Adipocyte (in vitro differentiated cells): ENCODE measurements at regions not wholly inside any gene's neighbourhood (a gene's known extent, or its start where the extent isn't known, plus 50 kb on each side); places are given as distances from the start of the nearest gene placed in this dataset.

Experiments used
- DNase-seq: peaks from one replicate; pipeline ENCODE4 v3.0.0-alpha.2; 2015; ENCODE audit warnings: low read depth
- H3K27me3 ChIP-seq: replicated peaks from 2 replicates; pipeline ENCODE4 v1.7.0; 2013; ENCODE audit warnings: mild to moderate bottlenecking, low read length, moderate library complexity; ENCODE audit not compliant: control insufficient read depth, insufficient read depth
- H3K36me3 ChIP-seq: 2 replicates; pipeline ENCODE4 v1.7.0; 2013; ENCODE audit warnings: low read length, mild to moderate bottlenecking, moderate library complexity; ENCODE audit not compliant: control insufficient read depth, insufficient read depth, severe bottlenecking
- H3K4me1 ChIP-seq: 2 replicates; pipeline ENCODE4 v1.7.0; 2013; ENCODE audit warnings: mild to moderate bottlenecking, low read length, moderate library complexity; ENCODE audit not compliant: control insufficient read depth, insufficient read depth
- H3K4me3 ChIP-seq: 2 replicates; pipeline ENCODE4 v1.7.0; 2013; ENCODE audit warnings: mild to moderate bottlenecking, low read length, moderate library complexity
- H3K9ac ChIP-seq: 2 replicates; pipeline ENCODE4 v1.7.0; 2013; ENCODE audit warnings: mild to moderate bottlenecking, low read length, moderate library complexity
- H3K9me3 ChIP-seq: 2 replicates; pipeline ENCODE4 v1.7.0; 2013; ENCODE audit warnings: mild to moderate bottlenecking, low read length, moderate library complexity; ENCODE audit not compliant: control insufficient read depth

DNA sequence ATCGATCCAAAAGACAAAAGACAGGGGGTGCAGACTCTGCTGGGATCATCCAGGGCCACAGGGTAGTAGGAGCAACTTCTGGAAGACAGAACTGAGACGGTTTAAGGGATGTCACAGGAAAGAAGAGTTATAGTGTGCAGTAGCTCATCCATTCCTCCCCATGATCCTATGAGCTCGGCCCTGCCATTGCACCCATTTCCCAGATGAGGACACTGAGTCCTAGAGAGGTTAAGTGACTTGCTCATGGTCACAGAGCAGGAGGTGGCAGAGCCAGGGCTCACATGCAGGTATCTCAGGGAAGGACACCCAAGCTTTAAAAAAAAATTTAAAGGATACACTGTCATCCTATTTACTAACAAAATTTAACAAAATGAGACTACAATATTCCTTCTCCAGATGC, 86.1 kb upstream of the FZD10 start:
- H3K9ac ChIP-seq = no peak overlapping the region
- no peak overlapping the region for H3K4me3 ChIP-seq
- no peaks in the 10 kb centered on the region for H3K27me3 ChIP-seq
- no peaks in the 10 kb centered on the region for H3K9me3 ChIP-seq
- no peaks in the 10 kb centered on the region for H3K36me3 ChIP-seq
- DNase-seq = no peak
- no peaks in the 10 kb centered on the region for H3K4me1 ChIP-seq

DNA sequence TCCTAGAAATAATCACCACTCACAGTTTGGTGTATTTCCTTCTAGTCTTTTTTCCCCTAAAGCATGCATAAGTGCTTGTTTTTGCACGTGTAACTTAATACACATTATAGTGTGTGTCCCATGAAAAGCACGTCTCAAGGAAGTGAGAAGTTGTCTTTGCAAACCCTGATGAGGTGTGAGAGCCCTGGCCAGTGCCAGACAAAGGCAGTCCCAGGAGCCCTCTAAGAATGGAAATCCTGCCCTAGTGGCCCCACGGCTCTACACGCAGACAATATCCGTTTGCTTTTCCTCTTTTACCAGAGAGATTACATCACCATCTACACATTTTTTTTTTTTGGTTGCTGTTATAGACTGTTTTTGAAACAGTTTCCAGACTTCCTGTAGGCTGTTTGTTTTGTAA, 85.5 kb upstream of the FZD10 start:
- H3K9ac ChIP-seq = no peak overlapping the region
- H3K9me3 ChIP-seq = no peaks in the 10 kb centered on the region
- H3K4me1 ChIP-seq = no peaks in the 10 kb centered on the region
- H3K27me3 ChIP-seq = no peaks in the 10 kb centered on the region
- no peak for DNase-seq
- no peaks in the 10 kb centered on the region for H3K36me3 ChIP-seq
- H3K4me3 ChIP-seq = no peak overlapping the region

DNA sequence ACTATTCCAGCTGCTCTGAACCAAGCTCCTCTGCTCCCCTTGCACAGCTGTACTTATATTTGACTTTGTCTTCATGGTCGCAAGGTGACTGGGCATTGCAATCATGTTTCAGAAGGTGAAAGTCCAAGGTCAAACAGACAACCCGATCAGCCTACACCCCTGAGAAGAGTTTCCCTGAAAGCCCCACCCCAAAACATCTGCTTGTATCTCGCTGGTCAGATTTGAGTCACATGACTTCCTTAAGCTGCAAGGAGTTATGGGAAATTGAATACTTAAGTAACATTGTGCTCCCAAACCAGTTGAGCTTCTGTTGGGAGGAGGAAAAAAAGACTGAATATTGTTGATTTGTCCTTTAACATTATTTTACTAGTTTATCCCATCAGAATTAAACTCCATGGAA, 83.4 kb upstream of the FZD10 start:
- Histone ChIP-seq H3K4me3 (no peak overlapping the region), H3K27me3 (no peaks in the 10 kb centered on the region), H3K9me3 (no peaks in the 10 kb centered on the region), H3K4me1 (no peaks in the 10 kb centered on the region), H3K36me3 (no peaks in the 10 kb centered on the region), H3K9ac (no peak overlapping the region)
- DNase-seq = no peak

DNA sequence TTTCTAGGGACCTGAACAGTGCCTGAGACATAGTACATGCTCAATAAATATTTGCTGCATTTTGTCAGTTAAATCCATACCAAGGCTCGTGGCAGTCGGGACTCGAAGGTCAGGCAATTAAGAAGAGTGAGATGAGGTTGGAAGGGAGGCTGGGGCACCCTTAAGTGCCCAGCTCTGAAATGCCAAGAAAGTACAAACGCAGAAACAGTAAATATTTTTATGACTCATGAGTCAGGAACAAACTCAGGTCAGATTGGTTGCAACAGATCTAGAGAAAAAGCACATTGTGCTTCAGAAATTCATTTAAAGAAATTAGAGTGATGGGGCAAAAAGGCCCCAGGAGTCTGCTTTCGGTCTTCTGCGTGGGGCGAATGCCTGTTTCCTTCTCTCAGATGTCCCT, 83.0 kb upstream of the FZD10 start:
- DNase-seq = no peak
- Histone ChIP-seq H3K36me3 (no peaks in the 10 kb centered on the region), H3K9ac (no peak overlapping the region), H3K27me3 (no peaks in the 10 kb centered on the region), H3K4me1 (no peaks in the 10 kb centered on the region), H3K4me3 (no peak overlapping the region), H3K9me3 (no peaks in the 10 kb centered on the region)

DNA sequence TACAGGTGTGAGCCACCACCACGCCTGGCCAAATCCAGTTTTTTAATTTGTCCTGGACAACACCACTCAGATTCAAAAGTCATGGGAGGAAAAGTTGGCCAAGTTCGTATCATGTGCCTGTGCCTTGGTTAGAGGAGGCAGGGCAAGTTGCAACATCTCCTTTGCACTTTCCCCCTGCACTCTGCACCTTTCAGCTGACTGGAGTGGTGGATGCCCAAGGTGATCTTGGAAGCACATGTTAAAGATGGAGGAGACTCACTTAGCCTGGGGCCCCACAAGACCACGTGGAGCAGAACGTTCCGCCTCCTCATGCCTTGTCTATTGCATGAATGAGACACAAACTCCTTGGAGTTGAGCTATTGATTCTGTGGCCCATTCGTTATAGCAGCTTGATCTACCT, 82.1 kb upstream of the FZD10 start:
- Histone ChIP-seq H3K27me3 (no peaks in the 10 kb centered on the region), H3K9ac (no peak overlapping the region), H3K9me3 (no peaks in the 10 kb centered on the region), H3K4me3 (no peak overlapping the region), H3K36me3 (no peaks in the 10 kb centered on the region), H3K4me1 (no peaks in the 10 kb centered on the region)
- DNase-seq = no peak

DNA sequence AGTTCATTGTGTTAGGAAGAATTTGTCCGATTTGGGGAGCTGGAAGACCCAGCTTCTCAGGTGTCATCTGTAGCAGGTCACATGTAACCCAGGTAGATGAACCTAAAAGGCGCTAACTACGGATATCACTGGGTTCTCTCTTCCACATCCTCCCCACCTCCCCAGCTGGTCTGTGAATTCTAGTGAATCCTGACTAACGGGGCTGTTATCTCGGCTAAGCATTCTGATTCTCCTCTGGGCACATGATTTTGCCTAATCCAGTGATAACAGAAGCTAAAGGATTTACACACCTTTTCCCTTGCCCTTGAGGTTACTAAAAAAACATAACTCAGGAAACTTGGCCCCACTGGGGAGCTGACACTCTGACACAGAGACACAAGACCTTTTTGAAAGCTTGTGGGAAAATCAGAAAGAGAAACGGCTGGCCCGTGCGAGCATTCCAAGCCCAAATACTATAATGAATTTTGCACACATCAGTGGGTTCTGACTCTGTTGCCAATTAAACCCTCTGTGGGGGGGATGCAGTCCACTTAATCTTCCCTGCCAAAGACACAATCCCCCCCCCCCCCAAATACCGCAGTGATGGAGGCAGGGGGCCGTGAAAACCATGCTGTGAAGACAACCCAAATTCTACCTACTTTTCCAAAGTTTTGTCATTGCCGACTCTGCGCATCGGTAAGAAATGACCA, 81.0 kb upstream of the FZD10 start:
- Histone ChIP-seq H3K36me3 (no peaks in the 10 kb centered on the region), H3K4me1 (no peaks in the 10 kb centered on the region), H3K9ac (no peak overlapping the region), H3K9me3 (no peaks in the 10 kb centered on the region), H3K27me3 (no peaks in the 10 kb centered on the region), H3K4me3 (no peak overlapping the region)
- DNase-seq = no peak

DNA sequence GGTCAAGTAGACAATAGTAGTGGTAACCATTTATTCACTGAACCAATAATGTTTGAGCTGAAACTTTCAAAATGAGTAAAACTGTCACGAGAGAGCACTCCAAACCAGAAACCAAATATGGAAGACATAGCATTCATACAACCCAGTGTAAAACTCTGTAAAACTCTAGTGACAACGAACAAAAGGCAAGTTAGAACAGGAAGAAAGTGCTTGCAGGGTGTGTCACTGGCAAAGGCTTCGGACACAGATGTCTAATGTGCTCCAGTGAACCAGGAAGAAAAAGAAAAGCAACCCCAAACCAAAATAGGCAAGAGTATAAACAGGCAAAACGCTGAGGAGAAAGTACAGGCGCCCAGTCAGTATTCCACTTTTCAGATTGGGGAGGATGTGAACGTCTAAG, 79.3 kb upstream of the FZD10 start:
- H3K9me3 ChIP-seq = no peaks in the 10 kb centered on the region
- no peaks in the 10 kb centered on the region for H3K36me3 ChIP-seq
- H3K4me1 ChIP-seq = no peaks in the 10 kb centered on the region
- DNase-seq = no peak
- H3K4me3 ChIP-seq = no peak overlapping the region
- H3K27me3 ChIP-seq = no peaks in the 10 kb centered on the region
- no peak overlapping the region for H3K9ac ChIP-seq

DNA sequence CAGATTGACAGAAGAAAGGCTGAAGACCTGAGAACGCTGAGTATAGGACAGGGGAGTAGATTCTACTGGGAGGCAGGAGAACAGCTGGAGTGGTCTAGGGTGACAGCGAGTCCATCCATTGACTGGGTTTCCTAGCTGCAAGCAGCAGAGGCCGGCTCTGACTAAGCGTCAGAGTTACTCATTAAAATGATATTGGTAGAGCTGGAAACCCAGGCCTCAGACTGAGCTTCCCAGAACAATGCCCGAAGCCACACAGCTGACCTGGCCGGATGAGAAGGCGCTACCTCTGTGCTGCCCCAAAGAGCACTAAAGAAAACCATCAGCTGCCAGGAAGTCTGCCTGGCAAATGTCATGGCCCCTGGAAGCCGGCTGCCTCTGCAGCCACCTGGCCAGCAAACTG, 78.5 kb upstream of the FZD10 start:
- Histone ChIP-seq H3K36me3 (no peaks in the 10 kb centered on the region), H3K9me3 (no peaks in the 10 kb centered on the region), H3K4me3 (no peak overlapping the region), H3K9ac (no peak overlapping the region), H3K4me1 (no peaks in the 10 kb centered on the region), H3K27me3 (no peaks in the 10 kb centered on the region)
- no peak for DNase-seq

DNA sequence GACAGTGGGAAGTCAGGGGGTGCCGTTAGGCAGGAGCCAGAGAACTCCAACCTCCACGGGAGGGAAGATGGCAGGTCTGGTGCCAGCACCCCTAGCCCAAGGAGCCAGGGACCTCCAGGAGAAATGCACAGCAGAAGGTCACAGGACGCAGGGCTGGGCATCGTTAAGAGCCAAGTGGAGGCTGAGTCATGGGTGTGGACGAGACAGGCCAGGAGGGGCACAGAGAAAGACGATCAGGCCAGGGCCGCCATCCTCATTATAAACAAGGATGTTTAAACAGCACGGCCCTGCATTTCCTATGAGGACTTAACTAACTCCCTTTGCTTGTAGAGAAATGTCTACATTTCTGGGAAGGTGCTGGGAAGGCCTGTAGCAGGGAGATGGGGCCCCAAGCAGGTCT, 77.9 kb upstream of the FZD10 start:
- no peak overlapping the region for H3K9ac ChIP-seq
- no peaks in the 10 kb centered on the region for H3K27me3 ChIP-seq
- H3K4me3 ChIP-seq = no peak overlapping the region
- no peak for DNase-seq
- no peaks in the 10 kb centered on the region for H3K4me1 ChIP-seq
- H3K36me3 ChIP-seq = no peaks in the 10 kb centered on the region
- no peaks in the 10 kb centered on the region for H3K9me3 ChIP-seq

DNA sequence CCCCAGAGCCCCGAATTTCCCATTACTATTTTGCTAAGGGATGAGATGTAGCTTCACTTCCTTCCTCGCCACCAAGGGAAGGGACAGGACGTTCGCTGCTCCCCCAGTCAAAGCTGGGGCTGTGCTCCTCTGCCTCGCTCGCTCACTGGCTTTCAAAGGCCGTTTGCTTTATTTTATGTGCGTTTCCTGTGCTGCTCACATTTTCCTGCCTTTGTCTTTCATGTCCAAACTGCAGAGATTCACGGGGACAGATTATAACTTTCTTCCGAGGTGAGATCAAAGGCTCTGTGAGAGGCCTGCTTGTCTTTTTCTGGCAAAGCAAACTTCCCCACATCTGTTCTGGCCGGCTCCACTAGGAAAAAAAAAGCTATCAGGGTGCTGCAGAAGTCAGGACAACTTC, 76.0 kb upstream of the FZD10 start:
- H3K27me3 ChIP-seq = no peaks in the 10 kb centered on the region
- H3K9me3 ChIP-seq = no peaks in the 10 kb centered on the region
- H3K9ac ChIP-seq = no peak overlapping the region
- no peak overlapping the region for H3K4me3 ChIP-seq
- no peaks in the 10 kb centered on the region for H3K36me3 ChIP-seq
- H3K4me1 ChIP-seq = no peaks in the 10 kb centered on the region
- DNase-seq = no peak

DNA sequence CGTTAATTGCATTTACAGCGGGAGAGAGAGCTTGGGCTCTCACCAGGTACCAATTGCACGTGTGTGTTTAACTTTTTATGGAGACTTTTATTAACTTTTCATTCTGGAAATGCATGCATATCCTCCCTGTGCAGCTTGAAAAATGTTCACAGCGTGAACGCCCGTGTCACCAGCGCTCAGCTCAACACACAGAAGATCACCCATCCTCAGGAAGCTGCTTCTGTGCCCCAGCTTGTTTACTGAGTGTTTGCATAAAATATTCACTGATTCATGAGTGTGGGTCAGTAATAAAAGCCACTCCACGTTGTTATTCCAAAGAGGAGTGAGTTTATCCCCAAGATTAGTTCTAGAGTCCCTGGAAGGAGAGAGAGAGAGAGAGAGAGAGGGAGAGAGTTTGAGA, 75.5 kb upstream of the FZD10 start:
- H3K4me1 ChIP-seq = no peaks in the 10 kb centered on the region
- no peak for DNase-seq
- no peak overlapping the region for H3K4me3 ChIP-seq
- no peak overlapping the region for H3K9ac ChIP-seq
- H3K27me3 ChIP-seq = no peaks in the 10 kb centered on the region
- no peaks in the 10 kb centered on the region for H3K36me3 ChIP-seq
- H3K9me3 ChIP-seq = no peaks in the 10 kb centered on the region

DNA sequence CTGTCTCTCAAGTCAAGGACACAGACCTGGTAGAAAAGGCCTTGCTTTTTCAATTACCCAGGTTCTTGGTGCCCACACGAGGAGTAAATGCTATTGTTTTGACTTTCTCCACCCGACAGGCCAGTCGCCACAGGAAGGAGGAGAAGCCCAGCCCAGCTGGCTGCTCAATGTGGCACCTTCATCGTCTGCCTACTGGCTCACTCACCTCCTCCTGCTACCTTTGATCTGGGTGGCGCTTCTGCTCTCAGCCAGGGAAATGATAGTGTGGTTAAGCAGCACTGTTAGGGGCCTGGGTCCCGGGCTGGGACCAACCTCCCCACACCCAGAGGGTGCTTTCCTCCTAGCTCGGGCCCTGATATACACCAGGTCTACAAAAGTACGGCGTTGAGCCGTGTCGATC, 75.0 kb upstream of the FZD10 start:
- no peak for DNase-seq
- Histone ChIP-seq H3K27me3 (no peaks in the 10 kb centered on the region), H3K9ac (no peak overlapping the region), H3K4me3 (no peak overlapping the region), H3K9me3 (no peaks in the 10 kb centered on the region), H3K4me1 (no peaks in the 10 kb centered on the region), H3K36me3 (no peaks in the 10 kb centered on the region)
